ENCODE measurements at regions not wholly inside any gene's neighbourhood (a gene's known extent, or its start where the extent isn't known, plus 50 kb on each side); places are given as distances from the start of the nearest gene placed in this dataset.

GRCh38 chr7:113636727-113637421 is 281.9 kb downstream of the PPP1R3A start:
- Mint-ChIP-seq H3K27me3 (no peaks in the 10 kb centered on the region), H3K9me3 (ENCODE audit: low read depth) (peaks cover 64% of the 10 kb centered on the region), H3K27ac (no peak overlapping the region), H3K36me3 (ENCODE audit: insufficient read depth) (peaks cover 4% of the 10 kb centered on the region), H3K4me3 (ENCODE audit: low read depth) (no peak overlapping the region), H3K4me1 (ENCODE audit: low read depth) (no peaks in the 10 kb centered on the region)
- no peak for TF ChIP-seq CTCF (IDR thresholded peaks at IDR 0.05; ENCODE audit: unreplicated experiment)
- no peak for DNase-seq (ENCODE audit: low spot score, unreplicated experiment)

- no peak overlapping the region for H3K4me3 Mint-ChIP-seq (ENCODE audit: low read depth)
- H3K4me1 Mint-ChIP-seq (ENCODE audit: low read depth), result no peaks in the 10 kb centered on the region
- TF ChIP-seq CTCF (IDR thresholded peaks at IDR 0.05; ENCODE audit: unreplicated experiment), result no peak
- no peak overlapping the region for H3K27ac Mint-ChIP-seq
- DNase-seq (ENCODE audit: low spot score, unreplicated experiment), result no peak
- H3K9me3 Mint-ChIP-seq (ENCODE audit: low read depth), result peaks cover 58% of the 10 kb centered on the region
- peaks cover 3% of the 10 kb centered on the region for H3K36me3 Mint-ChIP-seq (ENCODE audit: insufficient read depth)
- no peaks in the 10 kb centered on the region for H3K27me3 Mint-ChIP-seq
Measured at GRCh38 chr7:113635492-113635891, 283.3 kb downstream of the PPP1R3A start.

- no peak for TF ChIP-seq CTCF (IDR thresholded peaks at IDR 0.05; ENCODE audit: unreplicated experiment)
- no peak overlapping the region for H3K4me3 Mint-ChIP-seq (ENCODE audit: low read depth)
- peaks cover 3% of the 10 kb centered on the region for H3K36me3 Mint-ChIP-seq (ENCODE audit: insufficient read depth)
- DNase-seq (ENCODE audit: low spot score, unreplicated experiment), result no peak
- no peaks in the 10 kb centered on the region for H3K4me1 Mint-ChIP-seq (ENCODE audit: low read depth)
- H3K27me3 Mint-ChIP-seq, result no peaks in the 10 kb centered on the region
- H3K9me3 Mint-ChIP-seq (ENCODE audit: low read depth), result peaks cover 55% of the 10 kb centered on the region
- H3K27ac Mint-ChIP-seq, result no peak overlapping the region
Measured at GRCh38 chr7:113633073-113633472, 285.7 kb downstream of the PPP1R3A start.

GRCh38 chr7:113628948-113629847 is 289.6 kb downstream of the PPP1R3A start:
- no peak for DNase-seq (ENCODE audit: low spot score, unreplicated experiment)
- TF ChIP-seq CTCF (IDR thresholded peaks at IDR 0.05; ENCODE audit: unreplicated experiment), result no peak
- H3K27me3 Mint-ChIP-seq, result no peaks in the 10 kb centered on the region
- H3K9me3 Mint-ChIP-seq (ENCODE audit: low read depth), result peaks cover 61% of the 10 kb centered on the region
- no peak overlapping the region for H3K27ac Mint-ChIP-seq
- H3K4me3 Mint-ChIP-seq (ENCODE audit: low read depth), result no peak overlapping the region
- H3K4me1 Mint-ChIP-seq (ENCODE audit: low read depth), result no peaks in the 10 kb centered on the region
- peaks cover 3% of the 10 kb centered on the region for H3K36me3 Mint-ChIP-seq (ENCODE audit: insufficient read depth)

- Mint-ChIP-seq H3K27ac (no peak overlapping the region), H3K4me1 (ENCODE audit: low read depth) (no peaks in the 10 kb centered on the region), H3K9me3 (ENCODE audit: low read depth) (peaks cover 58% of the 10 kb centered on the region), H3K27me3 (no peaks in the 10 kb centered on the region), H3K4me3 (ENCODE audit: low read depth) (no peak overlapping the region), H3K36me3 (ENCODE audit: insufficient read depth) (peaks cover 1% of the 10 kb centered on the region)
- DNase-seq (ENCODE audit: low spot score, unreplicated experiment), result no peak
- no peak for TF ChIP-seq CTCF (IDR thresholded peaks at IDR 0.05; ENCODE audit: unreplicated experiment)
Measured at GRCh38 chr7:113625494-113626102, 293.2 kb downstream of the PPP1R3A start.
